A549 (cell line): ENCODE measurements at regions not wholly inside any gene's neighbourhood (a gene's known extent, or its start where the extent isn't known, plus 50 kb on each side); places are given as distances from the start of the nearest gene placed in this dataset.

ENCODE experiments used
- BCL3 ChIP-seq: fragments of >200 bp; sonication (Bioruptor Twin); formaldehyde crosslinking; IDR thresholded peaks from 3 replicates; pipeline ENCODE4 v1.6.1; 2016
- CTCF ChIP-seq: fragments of >200 bp; sonication (Bioruptor Twin); formaldehyde crosslinking; IDR thresholded peaks from 3 replicates; pipeline ENCODE4 v1.5.1; 2016
- REST ChIP-seq: fragments of 200-600 bp; sonication (generic); IDR thresholded peaks from 2 replicates; pipeline ENCODE4 v1.6.1; 2016; ENCODE audit warnings: antibody characterized with exemption, mild to moderate bottlenecking, moderate library complexity
- SMC3 ChIP-seq: fragments of >200 bp; sonication (Bioruptor Twin); formaldehyde crosslinking; IDR thresholded peaks from 3 replicates; pipeline ENCODE4 v1.6.1; 2018; ENCODE audit warnings: inconsistent platforms

GRCh38 chr3:144431134-144431533 is 459.5 kb downstream of the DIPK2A start:
- TF ChIP-seq CTCF = no peak
- no peak for TF ChIP-seq SMC3
- no peak for TF ChIP-seq BCL3
- no peak for TF ChIP-seq REST
